Stimulated activated CD8-positive, alpha-beta memory T cell treated with anti-CD3 and anti-CD28 coated beads, Interleukin-4, amount 100 ng/mL, for 48 hours (primary cell): ENCODE measurements at regions not wholly inside any gene's neighbourhood (a gene's known extent, or its start where the extent isn't known, plus 50 kb on each side); places are given as distances from the start of the nearest gene placed in this dataset.

Source experiments
- DNase-seq: peaks from one replicate; pipeline ENCODE4 v3.0.0-alpha.2; 2020

DNA sequence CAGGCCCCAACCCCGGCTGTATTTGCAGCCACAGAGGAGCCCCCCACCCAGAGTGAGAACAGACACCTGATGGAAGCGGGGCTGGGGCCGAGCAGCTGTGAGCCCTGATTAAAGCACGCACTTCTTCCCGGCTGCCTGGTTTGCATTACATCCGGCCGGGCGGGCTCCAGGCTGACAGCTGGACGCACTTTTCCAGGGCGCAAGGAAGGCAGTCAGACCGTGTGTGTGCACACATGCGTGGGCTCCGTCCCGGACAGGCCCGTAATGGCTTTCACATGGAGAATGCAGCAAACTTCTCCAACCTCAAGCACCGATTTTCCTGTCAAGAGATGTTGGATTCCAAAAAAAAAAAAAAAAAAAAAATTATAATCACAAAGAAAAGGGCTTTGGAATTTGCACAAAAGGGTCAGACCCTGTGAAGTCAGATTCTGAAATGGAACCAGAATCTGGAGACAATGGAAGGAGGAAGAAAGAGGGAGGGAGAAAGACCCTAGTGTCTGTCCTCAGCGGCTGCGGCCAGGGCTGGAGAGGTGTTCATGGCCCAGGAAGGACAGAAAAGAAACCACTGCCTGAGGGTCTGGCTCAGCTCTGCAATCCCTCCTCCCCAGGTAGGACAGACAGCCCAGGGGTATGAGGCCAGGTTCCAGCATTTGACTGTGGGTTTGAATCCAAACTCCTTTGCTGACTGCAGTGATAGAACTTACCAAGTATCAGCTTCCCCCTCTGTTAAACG lies 365.5 kb downstream of the MN1 start:
- no peak for DNase-seq

DNA sequence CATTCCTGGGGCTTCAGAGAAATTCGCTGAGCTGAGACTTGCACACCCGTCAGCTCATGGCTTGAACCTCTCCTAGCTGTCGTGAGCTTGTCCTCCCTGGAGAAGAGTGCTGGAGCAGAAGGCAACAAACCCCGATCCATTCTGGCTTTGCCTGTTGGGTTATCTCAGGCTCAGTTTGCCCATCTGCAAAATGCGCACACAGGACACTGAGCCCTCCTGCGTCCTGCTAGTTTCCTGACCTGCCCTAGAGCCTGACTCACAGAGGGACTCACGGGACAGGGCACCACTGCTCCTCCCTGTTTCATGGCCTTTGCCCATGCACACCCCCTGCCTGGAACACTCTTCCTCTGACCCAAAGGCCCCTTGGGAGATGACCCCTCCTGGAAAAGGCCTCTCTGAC lies 365.0 kb downstream of the MN1 start:
- no peak for DNase-seq

DNA sequence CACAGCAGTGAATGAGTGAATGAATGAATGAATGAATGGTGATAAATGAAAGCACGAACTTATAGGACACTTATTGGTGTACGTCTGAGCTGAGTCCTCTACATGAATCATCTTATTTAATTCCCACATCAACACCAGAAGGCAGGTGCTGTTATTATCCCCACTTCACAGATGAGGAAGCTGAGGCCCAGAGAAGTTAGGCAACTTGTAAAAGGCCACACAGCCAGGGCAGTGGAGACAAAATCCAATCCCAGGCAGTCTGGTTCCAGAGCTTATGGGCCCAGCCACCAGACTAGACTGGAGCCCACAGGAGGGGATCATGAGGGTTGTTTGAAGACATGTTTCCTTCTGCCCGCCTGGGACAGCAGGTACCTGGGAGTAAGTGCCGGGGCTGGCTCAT lies 364.0 kb downstream of the MN1 start:
- no peak for DNase-seq

DNA sequence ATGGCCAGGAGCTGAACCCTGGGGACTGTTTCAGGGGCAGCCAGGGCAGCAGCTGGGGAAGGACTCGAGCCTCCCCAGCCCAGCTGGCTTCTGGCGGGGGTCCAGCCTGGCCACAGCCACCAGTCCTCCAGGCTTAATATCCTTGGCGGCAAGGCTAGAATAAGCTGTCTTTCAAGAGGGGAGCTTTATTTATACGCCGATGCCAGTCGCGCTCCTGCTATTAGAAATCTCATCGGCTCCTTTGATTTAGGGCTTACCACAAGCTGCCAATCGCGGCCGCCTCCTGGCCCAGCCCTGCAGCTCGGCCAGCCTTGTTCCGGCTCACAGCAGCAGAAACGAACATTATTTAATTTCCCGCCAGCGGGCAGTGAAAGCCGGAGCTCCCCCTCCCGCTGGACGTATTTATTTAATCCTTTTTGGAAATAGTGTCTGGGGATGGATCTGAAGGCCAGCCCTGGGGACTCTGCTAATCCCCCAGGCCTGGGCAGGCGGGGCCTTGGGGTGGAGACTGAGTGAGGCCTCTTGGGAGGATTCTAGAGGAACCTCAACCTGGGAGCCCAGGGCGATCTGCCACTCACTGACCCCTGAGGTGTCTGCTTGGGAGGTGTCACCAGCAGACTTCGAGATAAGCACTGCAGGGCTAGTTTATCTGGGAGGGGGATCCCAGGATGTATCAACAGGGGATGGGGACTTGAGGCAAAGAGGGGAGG lies 363.1 kb downstream of the MN1 start:
- DNase-seq, result no peak

DNA sequence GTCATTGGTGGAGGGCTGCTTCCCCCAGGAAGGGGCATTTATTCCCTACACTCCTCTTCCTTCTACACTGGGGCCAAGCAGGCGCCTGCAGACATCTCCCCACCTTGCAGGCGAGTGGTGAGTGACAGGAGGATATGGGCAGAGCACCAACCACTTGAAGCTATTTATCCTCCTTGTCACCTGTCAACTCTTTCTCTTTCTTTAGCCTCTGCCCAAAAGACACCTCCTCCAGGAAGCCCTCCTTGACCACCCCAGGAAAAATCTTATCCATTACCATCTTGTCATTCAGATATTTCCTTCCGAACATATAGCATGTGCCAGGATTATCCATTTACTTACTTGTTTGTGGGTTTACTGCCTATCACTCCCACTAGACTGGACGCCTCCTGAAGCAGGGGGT lies 362.4 kb downstream of the MN1 start:
- no peak for DNase-seq

DNA sequence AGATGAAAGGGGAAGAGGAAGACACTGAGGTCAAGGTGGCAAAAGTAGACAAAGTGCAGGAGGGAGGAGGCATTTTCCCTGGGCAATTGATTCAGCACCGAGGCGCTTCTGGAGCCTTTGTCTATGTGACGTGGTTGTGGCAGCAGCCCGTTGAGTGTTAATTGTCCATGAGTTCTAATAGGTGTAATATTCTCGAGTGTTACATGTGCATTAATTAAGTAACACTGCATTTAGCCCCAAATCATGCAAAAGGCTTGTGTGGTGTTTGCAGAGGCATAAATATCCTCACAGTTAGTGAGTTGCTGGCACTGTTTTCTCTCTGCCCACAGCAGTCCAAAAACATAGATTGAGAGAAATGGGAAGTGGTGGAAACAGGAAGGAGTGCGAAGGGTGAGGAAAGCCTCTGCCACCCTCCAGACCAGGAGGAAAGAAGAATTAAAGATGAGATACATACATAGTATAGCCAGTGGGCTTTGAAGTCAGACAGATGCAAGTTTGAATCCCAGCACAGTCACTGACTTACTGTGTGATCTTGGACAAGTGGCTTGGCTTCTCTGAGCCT lies 361.2 kb downstream of the MN1 start:
- no peak for DNase-seq

DNA sequence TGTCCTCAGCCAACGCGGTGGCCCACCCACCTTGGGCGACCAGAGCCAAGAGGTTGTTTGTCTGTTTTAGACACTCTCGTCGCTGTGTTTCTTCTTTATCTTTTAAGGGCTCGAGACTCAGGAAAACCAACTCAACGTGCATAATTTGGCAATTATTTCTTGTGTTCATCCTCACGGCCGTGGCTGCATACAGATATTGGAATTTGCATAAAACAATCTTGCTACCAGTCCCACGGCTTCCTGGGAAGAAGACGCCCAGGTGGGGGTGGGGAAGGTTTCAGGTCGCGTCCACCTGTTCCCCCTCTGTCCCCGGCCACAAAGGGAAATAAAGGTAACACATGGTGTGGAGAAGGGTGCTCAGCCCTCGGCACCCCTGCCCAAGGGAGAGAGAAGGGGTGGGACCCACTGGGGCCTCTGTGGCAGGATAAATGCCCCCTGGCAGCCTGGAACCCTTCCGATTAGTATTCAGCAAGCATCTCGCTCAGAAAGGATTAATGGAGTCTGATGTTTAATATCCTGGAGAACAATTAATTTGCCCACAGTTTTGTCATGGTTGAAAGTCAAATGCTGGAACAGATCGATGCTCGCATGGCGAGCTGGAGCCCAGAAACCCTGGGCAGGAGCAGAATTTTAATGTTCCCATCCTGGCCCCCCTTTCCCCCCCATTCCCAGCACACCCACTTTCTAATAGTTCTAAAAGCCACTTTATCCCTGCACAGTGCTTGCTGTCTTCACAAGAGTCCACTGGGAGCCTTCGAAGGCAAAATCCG lies 359.7 kb downstream of the MN1 start:
- no peak for DNase-seq

DNA sequence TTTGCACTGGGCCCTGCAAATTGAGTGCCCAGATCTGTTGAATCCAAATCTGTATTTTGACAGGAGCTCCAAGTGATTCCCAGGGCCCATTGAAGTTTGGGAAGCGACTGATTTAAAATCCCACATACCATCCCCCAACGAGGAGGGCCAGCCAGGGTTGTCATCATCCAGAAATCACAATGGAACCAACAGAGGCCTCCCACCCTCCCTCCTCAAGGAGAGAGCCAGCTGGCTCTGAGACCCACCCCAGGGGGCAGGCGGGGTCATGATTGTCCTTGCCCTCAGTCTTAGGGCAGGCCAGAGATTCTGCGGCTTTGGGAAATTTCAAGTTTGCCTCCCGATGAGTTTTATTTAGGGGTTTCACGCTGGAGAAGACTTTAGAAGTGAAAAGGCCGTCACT lies 358.2 kb downstream of the MN1 start:
- no peak for DNase-seq

DNA sequence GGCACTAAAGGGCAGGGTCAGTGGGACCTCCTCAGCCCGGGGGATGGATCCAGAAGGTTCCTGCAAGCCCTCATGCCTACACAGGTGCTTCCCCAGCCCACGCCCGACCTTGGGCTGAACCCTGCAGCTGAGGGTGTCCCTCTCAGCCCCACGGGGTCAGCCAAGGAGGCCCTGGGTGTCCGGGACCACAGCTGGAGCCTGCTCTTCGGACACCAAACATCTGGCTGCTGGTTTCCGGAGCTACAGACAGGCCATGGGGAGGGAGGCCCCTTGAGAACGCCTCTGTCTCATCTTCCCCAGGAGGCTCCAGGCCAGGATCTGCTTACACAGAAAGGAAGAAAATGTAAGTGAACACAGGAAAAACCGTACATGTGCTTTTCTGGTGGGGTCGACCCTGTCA lies 355.7 kb downstream of the MN1 start:
- DNase-seq, result no peak

DNA sequence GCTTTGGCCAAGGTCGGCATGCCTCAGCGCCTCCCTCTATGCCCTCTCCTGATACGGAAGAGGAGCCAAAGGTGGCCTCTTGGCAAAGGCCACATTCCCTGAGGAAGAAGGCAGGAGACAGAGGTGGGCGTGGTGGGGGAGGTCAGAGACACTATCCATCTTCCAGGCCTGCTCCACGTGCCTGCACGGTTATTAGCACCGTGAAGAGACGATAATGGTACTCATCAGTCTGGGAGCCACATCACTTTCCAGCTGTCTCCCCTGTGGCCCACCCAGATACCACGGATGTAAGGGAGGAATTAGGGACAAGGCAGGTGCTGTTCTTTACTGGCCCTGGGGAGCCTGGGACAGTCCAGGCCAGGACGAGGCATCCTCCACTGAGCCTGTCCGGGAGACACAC lies 354.3 kb downstream of the MN1 start:
- DNase-seq, result no peak

DNA sequence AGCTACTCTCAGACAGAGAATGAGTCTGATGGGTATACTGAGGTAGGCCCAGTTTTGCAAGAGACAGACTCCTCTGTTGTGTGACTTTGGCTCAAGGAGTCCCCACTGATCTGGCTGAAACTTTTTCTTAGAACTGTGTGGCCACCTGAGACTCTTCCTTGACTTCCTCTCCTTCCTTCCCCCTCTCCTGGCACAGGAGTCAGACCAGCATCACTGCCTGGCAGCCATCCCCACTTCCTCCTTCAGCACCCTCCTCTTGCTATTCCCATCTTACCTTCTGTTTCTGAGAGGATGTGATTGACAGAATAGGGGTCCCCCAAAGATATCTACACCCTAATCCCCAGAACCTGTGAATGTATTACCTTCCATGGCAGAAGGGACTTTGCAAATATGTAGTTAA lies 351.1 kb downstream of the MN1 start:
- no peak for DNase-seq

DNA sequence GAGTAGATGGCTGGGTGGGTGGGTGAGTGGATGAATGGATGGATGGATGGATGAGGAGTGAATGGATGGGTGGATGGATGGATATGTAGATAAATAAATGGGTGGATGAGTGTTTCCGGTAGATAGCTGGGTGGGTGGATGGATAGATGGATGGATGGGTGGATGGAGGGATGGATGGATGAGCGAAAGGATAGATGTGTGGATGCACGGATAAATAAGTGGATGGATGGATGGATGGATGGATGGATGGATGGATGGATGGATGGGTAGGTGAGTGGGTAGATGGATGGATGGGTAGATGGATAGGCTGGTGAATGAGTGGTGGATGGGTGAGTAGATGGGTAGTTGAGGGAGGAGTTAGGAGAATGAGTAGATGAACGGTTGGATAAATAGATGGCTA lies 349.3 kb downstream of the MN1 start:
- no peak for DNase-seq

DNA sequence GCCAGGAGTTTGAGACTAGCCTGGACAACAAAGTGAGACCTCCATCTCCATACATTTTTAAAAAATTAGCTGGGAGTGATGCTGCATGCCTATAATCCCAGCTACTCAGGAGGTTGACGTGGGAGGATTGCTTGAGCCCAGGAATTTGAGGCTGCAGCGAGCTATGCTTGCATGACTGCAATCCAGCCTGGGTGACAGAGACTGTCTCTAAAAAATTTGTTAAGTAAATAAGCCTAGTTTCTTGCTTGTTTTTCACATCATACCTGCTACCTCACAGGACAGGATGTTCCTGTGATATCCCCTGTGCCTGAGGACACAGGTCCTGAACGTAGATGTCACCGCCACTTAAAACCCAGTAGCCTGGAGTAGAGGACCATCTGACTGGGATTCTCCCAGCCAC lies 348.6 kb downstream of the MN1 start:
- no peak for DNase-seq

DNA sequence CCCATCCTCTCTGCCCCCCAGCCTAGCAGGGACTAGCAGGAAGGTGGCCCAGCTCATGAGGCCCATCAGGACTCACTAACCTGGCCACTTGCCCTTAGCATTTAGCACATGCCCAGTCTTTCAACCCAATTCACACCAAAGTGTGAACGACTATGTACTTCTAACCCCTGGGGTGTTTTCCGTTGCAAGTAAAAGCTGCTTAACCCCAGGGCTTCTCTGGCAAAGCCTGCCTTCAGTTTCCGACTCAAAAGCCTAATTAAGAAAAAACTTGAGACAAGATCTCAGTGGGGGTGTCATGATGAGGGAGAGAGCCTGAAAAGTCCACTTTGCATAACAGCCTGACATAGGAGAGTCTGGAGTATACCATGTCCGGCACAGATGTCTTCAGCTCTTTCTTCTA lies 347.8 kb downstream of the MN1 start:
- no peak for DNase-seq

DNA sequence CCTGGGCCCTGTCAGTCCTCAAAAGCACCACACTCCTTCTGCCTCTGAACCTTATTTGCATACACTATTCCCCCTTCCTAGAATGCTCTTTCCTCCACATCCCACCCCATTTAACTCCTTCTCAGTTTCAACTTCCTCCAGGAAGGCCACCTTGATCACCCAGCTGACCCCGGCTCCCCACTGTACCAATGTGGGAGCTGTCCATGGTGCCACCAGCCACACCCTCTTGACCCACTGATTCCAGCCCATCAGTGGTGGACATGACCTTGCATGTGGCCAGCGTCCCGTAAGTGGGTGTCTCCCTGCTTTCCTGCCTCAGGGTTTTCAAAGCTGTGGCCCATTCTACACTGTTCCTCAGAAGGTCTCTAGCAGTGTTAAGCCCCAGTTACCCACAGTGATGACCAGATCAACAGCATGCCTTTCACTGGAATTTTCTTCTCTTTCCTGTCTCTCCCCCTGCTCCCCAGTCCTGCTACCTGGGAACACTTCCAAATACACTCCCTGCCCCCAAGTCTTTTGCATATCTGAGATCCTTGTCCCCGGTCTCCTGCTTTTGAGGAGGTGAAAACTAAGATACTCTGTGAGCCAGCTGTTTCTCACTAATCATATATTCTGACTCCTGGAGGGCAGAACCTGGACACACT lies 346.6 kb downstream of the MN1 start:
- no peak for DNase-seq

DNA sequence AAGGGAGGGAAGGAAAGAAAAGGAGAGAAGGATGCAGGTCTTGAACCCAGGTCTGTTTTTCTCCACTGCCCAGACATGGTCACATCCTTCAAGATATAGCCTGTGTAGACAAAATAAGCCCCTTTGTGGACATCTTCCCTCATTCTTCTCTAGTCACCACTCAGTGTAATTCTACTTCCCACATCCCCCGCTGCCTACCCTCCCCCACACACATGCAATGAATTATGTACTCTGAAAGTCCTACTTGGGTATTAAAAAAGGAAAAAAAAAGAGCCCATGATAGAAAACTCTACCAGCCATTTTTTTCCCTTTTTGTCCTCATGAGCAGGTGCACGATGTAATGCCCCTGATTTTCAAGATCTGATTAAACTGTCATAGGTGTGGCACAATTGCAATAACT lies 346.0 kb downstream of the MN1 start:
- DNase-seq, result no peak

DNA sequence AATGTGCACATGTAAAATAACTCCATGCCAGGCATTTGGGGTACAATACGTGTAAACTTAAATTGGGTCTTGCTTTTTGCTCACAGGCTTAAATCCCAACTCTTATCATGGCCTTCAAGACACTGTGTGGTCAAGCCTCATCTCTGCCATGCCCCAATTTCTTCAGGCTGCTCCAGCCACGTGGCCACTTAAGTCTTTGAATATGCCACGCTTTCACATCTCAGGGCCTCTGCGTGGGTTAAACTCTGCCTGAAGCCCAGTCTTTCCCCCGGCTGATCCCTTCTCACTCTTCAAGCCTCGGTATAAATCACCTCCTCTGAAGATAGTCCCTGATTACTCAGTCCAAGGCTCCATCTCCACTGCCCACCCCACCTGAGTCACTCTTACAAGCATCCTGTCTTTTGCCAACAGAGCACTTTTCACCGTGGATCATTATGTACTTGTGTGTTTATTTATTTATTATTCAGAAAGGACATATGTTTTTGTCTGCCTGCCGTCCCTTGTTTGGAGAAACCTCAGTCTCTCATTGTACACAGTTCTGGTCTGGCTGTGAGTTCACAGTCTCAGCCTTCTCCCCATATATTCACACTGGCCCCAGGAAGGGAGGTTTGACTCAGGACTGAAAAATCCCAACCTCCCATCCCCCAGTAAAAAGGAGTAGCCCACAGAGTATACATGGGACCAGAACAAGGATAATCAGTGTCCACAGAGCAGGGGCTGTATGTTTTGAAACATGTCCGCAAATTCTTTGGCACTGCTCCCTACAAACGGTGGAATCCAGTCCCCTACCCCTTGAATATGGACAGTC lies 344.7 kb downstream of the MN1 start:
- no peak for DNase-seq

DNA sequence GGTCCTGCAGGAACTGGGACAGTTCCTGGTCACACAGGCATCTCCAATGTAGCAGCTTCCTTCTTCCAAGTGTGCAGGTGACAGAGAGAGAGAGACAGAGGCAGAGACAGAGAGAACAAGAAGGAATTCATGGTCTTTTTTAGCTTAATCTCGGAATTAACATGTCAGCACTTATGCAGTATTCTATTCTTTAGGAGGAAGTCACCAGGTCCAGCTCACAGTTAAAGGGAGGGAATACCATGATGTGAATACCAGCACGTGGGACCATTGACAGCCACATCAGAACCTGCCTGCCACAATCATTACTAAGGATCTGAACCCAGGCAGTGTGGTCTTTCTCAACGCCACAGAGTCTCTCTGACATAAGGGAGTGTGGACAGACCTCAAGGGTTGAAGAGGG lies 341.6 kb downstream of the MN1 start:
- DNase-seq, result no peak

DNA sequence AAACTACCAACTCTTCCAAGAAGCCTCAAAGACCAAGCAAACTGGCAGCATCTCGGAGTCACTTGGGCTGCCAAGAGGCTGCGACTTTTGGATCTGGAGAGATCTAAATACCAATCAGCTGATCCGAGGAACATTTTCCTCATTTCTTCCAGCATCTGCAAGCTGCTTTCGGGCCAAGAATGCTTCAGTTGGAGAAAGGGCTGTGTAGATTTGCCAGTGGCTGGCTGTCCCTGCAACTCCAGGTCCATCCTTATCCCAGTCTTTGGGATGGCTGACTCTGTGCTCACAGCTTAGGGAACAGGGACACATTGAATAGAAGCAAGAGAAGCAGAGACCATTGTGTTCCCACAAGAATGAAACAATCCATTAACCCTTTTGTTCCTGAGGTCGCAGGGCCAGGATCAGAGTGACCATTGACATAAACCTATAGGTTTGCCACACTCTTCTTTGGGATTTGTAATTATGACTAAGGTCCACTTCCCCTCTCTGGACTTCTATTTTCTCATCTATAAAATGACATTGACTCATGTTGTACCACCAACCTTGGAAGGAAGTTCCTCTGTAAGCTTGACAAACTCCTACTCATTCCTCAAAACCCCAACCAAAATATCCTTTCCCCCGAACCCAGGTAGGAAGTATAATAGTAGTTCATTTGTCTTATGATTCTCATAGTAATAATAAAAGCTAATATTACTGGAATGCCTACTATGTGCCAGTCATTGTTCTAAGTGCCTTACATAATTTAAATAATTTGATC lies 340.8 kb downstream of the MN1 start:
- no peak for DNase-seq

DNA sequence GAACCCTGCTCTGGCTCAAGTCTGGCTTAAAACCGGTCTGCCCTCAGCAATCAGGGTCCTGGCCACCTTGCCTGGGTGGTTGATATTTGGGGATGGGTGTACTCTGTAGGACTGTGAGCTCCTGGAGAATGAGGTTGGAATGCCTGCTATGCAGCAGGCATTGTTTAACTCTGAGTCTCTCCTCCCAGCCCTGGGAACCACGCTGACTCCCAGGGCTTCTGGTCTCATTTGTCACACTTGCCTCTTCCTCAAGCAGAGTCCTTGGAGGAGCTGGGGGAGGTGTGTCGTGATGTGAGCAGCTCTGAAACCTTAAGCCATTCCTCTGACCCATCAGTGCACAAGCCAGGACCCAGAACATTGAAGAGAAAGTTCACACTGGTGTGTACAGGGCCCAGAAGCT lies 340.1 kb downstream of the MN1 start:
- DNase-seq, result no peak

DNA sequence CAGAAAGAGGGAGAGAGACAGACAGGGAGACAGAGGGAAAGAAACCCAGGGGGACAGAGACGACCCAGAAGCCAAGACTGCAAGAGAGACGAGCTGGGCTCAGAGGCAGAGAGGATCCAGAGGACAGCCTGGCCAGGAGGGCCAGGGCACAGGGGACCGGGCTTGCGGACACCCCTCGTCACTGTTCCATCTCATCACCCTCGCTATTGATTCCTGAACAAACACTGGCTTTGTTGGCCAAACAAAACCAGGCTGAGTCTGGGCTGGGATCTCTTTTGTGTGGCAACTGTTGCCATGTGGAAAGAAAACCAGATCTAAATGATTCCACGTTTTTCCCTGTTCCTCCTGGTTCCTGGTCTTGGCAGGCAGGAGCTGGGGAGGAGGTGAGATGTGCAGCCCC lies 339.4 kb downstream of the MN1 start:
- DNase-seq, result no peak
